ENCODE measurements at regions not wholly inside any gene's neighbourhood (a gene's known extent, or its start where the extent isn't known, plus 50 kb on each side); places are given as distances from the start of the nearest gene placed in this dataset.

GRCh38 chr14:71196921-71197320, 289.7 kb downstream of the PCNX1 start:
- Mint-ChIP-seq H3K27ac (no peak overlapping the region), H3K9me3 (no peaks in the 10 kb centered on the region), H3K4me1 (peaks cover 29% of the 10 kb centered on the region), H3K36me3 (ENCODE audit: low read depth) (no peaks in the 10 kb centered on the region), H3K27me3 (ENCODE audit: low read depth, poor library complexity) (peaks cover 3% of the 10 kb centered on the region), H3K4me3 (no peak overlapping the region)
- no peak for TF ChIP-seq CTCF (IDR thresholded peaks at IDR 0.05)
- no peak for DNase-seq

- Mint-ChIP-seq H3K4me3 (no peak overlapping the region), H3K27ac (peak overlapping the region; percentile 10), H3K27me3 (ENCODE audit: low read depth, poor library complexity) (peaks cover 10% of the 10 kb centered on the region), H3K9me3 (peaks cover 4% of the 10 kb centered on the region), H3K4me1 (peaks cover 35% of the 10 kb centered on the region), H3K36me3 (ENCODE audit: low read depth) (no peaks in the 10 kb centered on the region)
- no peak for DNase-seq
- no peak for TF ChIP-seq CTCF (IDR thresholded peaks at IDR 0.05)
Observed at GRCh38 chr14:71198687-71199086, 291.4 kb downstream of the PCNX1 start.

- Mint-ChIP-seq H3K4me3 (no peak overlapping the region), H3K4me1 (peaks cover 18% of the 10 kb centered on the region), H3K9me3 (peaks cover 17% of the 10 kb centered on the region), H3K36me3 (ENCODE audit: low read depth) (no peaks in the 10 kb centered on the region), H3K27me3 (ENCODE audit: low read depth, poor library complexity) (peaks cover 14% of the 10 kb centered on the region), H3K27ac (no peak overlapping the region)
- TF ChIP-seq CTCF (IDR thresholded peaks at IDR 0.05), result no peak
- DNase-seq, result no peak
Observed at GRCh38 chr14:71201840-71202239, 294.6 kb downstream of the PCNX1 start.

GRCh38 chr14:71202881-71203280, 295.6 kb downstream of the PCNX1 start:
- Mint-ChIP-seq H3K27me3 (ENCODE audit: low read depth, poor library complexity) (peaks cover 14% of the 10 kb centered on the region), H3K36me3 (ENCODE audit: low read depth) (no peaks in the 10 kb centered on the region), H3K4me1 (peaks cover 14% of the 10 kb centered on the region), H3K27ac (no peak overlapping the region), H3K9me3 (peaks cover 17% of the 10 kb centered on the region), H3K4me3 (no peak overlapping the region)
- no peak for TF ChIP-seq CTCF (IDR thresholded peaks at IDR 0.05)
- DNase-seq, result no peak

- TF ChIP-seq CTCF (IDR thresholded peaks at IDR 0.05), result no peak
- H3K27ac Mint-ChIP-seq, result no peak overlapping the region
- no peak for DNase-seq
- peaks cover 14% of the 10 kb centered on the region for H3K4me1 Mint-ChIP-seq
- H3K36me3 Mint-ChIP-seq (ENCODE audit: low read depth), result no peaks in the 10 kb centered on the region
- no peak overlapping the region for H3K4me3 Mint-ChIP-seq
- peaks cover 14% of the 10 kb centered on the region for H3K27me3 Mint-ChIP-seq (ENCODE audit: low read depth, poor library complexity)
- peaks cover 17% of the 10 kb centered on the region for H3K9me3 Mint-ChIP-seq
Observed at GRCh38 chr14:71203306-71203705, 296.0 kb downstream of the PCNX1 start.

- H3K36me3 Mint-ChIP-seq (ENCODE audit: low read depth), result no peaks in the 10 kb centered on the region
- peaks cover 14% of the 10 kb centered on the region for H3K4me1 Mint-ChIP-seq
- no peak overlapping the region for H3K27ac Mint-ChIP-seq
- no peak for TF ChIP-seq CTCF (IDR thresholded peaks at IDR 0.05)
- DNase-seq, result no peak
- H3K4me3 Mint-ChIP-seq, result no peak overlapping the region
- peaks cover 17% of the 10 kb centered on the region for H3K9me3 Mint-ChIP-seq
- H3K27me3 Mint-ChIP-seq (ENCODE audit: low read depth, poor library complexity), result peaks cover 14% of the 10 kb centered on the region
Observed at GRCh38 chr14:71204231-71204630, 297.0 kb downstream of the PCNX1 start.
